ENCODE measurements at regions not wholly inside any gene's neighbourhood (a gene's known extent, or its start where the extent isn't known, plus 50 kb on each side); places are given as distances from the start of the nearest gene placed in this dataset.

DNA sequence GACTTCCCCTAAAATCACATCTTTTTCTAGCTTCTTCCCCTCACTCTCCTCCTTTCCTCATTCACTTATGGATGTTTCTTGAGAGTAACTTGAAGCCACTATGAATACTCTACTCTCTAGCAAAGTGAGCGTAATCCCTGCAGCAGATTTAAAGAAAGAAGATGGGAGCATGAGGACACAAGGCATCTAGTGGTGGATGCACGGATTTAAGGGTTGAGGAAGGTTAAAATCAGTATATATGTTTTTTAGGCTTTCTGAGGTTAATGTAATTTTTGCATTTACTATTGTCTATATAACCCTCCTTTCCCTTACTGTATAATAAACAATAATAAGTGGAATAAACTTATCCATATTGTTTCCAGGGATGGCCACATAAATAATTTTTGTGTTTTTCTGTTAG lies 495.2 kb upstream of the TPK1 start:
- no peaks in the 10 kb centered on the region for H3K36me3 ChIP-seq (ENCODE audit: insufficient read depth, low read length)
- H3K4me3 ChIP-seq (ENCODE audit: low read length) = no peak overlapping the region
- H3K27me3 ChIP-seq (ENCODE audit: insufficient read depth, low read length) = no peaks in the 10 kb centered on the region
- no peaks in the 10 kb centered on the region for H3K4me1 ChIP-seq (ENCODE audit: insufficient read depth, low read length)
- H2AFZ ChIP-seq (ENCODE audit: low read depth, low read length) = no peak overlapping the region
- no peaks in the 10 kb centered on the region for H3K9me3 ChIP-seq (ENCODE audit: low read length)

DNA sequence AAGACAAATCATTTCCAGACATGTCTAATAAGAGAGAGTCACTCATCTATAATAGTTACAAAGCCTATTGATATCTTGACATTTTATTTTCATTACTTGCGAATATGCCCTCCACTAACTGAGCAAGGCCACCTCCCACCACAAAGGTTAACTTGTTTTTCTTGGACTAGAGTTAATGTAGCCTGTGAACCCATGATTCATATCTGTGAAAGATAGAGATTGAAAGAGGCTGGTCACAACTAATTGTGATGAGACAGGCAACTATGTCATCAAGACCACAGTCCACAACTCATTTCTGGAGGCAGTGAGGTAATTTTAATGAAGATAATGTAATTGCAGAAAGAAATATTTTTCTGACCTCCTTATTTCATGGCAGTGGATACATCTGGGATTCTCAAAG lies 491.8 kb upstream of the TPK1 start:
- Histone ChIP-seq H3K9me3 (ENCODE audit: low read length) (no peaks in the 10 kb centered on the region), H3K36me3 (ENCODE audit: insufficient read depth, low read length) (no peaks in the 10 kb centered on the region)

DNA sequence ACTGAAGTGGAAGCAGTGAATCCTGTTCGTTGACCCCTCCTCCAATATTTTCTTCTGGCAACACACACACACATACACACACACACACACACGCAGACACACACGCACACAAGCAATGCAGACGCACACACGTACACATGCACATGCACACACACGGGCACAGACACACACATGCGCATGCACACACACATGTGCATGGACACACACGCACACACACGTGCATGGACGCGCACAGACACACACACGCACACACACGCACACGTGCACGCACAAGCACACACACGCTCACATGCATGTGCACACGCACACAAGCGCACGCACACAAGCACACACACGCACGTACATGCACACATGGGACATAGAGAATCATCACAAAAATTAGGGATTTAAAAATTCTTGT lies 488.2 kb upstream of the TPK1 start:
- no peaks in the 10 kb centered on the region for H3K9me3 ChIP-seq (ENCODE audit: low read length)
- no peak overlapping the region for H3K4me3 ChIP-seq (ENCODE audit: low read length)
- no peaks in the 10 kb centered on the region for H3K27me3 ChIP-seq (ENCODE audit: insufficient read depth, low read length)
- no peak overlapping the region for H2AFZ ChIP-seq (ENCODE audit: low read depth, low read length)
- no peaks in the 10 kb centered on the region for H3K4me1 ChIP-seq (ENCODE audit: insufficient read depth, low read length)
- H3K36me3 ChIP-seq (ENCODE audit: insufficient read depth, low read length) = no peaks in the 10 kb centered on the region

More for the DNA sequence above, 491.8 kb upstream of the TPK1 start:
- no peak overlapping the region for H3K4me3 ChIP-seq (ENCODE audit: low read length)
- no peaks in the 10 kb centered on the region for H3K4me1 ChIP-seq (ENCODE audit: insufficient read depth, low read length)
- H2AFZ ChIP-seq (ENCODE audit: low read depth, low read length) = no peak overlapping the region
- no peaks in the 10 kb centered on the region for H3K27me3 ChIP-seq (ENCODE audit: insufficient read depth, low read length)

DNA sequence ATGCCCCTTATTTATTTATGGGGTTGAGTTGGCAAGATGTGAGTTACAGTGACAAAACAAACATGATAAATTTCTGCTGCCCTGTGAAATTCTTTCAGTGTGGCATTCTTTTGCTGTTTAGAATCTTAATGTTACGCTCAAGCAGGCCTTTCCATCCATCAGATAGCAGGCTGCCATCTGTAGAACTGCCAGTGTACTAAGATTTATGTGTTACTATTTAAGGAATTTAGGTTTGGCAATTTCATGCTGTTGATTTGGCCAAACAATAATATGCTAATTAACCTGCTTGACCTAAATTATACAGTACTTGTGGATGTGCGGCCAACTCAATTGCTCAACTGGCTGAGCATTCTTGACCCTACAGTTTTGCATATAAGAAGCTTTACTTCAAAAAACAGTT lies 477.7 kb upstream of the TPK1 start:
- no peaks in the 10 kb centered on the region for H3K9me3 ChIP-seq (ENCODE audit: low read length)
- H3K36me3 ChIP-seq (ENCODE audit: insufficient read depth, low read length) = no peaks in the 10 kb centered on the region
- no peak overlapping the region for H2AFZ ChIP-seq (ENCODE audit: low read depth, low read length)
- no peaks in the 10 kb centered on the region for H3K27me3 ChIP-seq (ENCODE audit: insufficient read depth, low read length)
- H3K4me3 ChIP-seq (ENCODE audit: low read length) = no peak overlapping the region
- H3K4me1 ChIP-seq (ENCODE audit: insufficient read depth, low read length) = no peaks in the 10 kb centered on the region

DNA sequence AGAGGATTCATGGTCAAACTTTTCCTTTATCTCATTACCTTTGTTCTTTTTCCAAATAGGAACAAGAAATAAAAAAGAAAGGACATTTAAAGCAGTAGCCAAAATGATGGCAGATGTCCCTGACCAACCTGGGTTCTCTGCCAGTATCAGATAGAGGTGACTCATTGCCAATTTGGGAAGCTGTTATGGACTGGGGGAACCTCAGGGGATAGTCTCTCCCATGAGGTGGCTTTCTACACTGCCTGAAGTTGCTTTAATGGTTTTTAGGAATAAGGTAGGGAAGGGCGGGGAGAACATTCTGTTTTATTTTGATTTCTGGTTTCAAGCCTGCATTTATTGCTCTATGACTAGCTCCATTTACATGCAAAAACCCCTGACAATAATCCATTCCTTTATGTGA lies 457.9 kb upstream of the TPK1 start:
- H3K27me3 ChIP-seq (ENCODE audit: insufficient read depth, low read length) = no peaks in the 10 kb centered on the region
- H3K4me3 ChIP-seq (ENCODE audit: low read length) = no peak overlapping the region
- no peaks in the 10 kb centered on the region for H3K4me1 ChIP-seq (ENCODE audit: insufficient read depth, low read length)
- no peaks in the 10 kb centered on the region for H3K9me3 ChIP-seq (ENCODE audit: low read length)
- H2AFZ ChIP-seq (ENCODE audit: low read depth, low read length) = no peak overlapping the region
- H3K36me3 ChIP-seq (ENCODE audit: insufficient read depth, low read length) = no peaks in the 10 kb centered on the region

DNA sequence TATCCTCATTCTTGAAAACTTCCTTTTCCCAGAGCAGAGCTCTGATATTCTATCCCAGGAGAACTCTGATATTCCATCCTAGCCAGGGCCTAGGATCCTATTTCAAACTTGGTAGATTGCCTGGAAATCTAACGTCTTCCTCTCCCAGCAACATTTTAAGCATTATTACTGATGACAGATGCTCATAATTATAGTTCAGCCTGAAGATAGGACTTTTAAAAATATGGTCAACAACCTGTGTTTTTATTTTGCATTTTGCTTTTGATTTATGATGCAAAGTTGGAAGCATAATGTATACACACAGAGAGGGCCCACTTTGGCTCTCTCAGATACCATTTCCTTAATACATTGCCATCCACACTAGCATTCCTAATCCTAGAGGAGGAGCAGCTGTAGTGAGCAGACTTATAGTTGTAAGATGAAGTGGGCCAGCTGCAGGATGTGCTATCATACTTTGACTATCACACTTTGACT lies 457.4 kb upstream of the TPK1 start:
- Histone ChIP-seq H3K4me3 (ENCODE audit: low read length) (no peak overlapping the region), H3K36me3 (ENCODE audit: insufficient read depth, low read length) (no peaks in the 10 kb centered on the region), H3K4me1 (ENCODE audit: insufficient read depth, low read length) (no peaks in the 10 kb centered on the region), H3K9me3 (ENCODE audit: low read length) (no peaks in the 10 kb centered on the region), H2AFZ (ENCODE audit: low read depth, low read length) (no peak overlapping the region), H3K27me3 (ENCODE audit: insufficient read depth, low read length) (no peaks in the 10 kb centered on the region)

DNA sequence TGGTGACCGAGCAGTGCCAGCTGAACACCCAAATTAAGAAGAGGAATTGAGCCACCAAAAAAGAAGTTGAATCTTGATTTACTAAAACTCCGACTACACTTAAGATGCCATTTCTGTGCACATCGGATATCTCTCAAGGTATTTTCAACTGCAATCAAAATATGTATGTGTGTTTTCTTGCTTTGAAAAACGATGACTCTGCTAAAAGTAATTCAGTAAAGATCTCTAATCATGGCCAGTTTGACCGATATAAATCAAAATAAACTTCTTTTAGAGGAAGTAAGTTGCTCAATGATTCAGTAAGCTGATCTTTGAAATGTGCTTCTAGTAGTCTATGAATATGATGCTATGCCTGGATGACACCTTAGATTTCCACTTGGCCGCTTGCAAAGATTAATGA lies 453.5 kb upstream of the TPK1 start:
- Histone ChIP-seq H3K4me1 (ENCODE audit: insufficient read depth, low read length) (no peaks in the 10 kb centered on the region), H3K4me3 (ENCODE audit: low read length) (no peak overlapping the region), H3K9me3 (ENCODE audit: low read length) (no peaks in the 10 kb centered on the region), H3K27me3 (ENCODE audit: insufficient read depth, low read length) (no peaks in the 10 kb centered on the region), H3K36me3 (ENCODE audit: insufficient read depth, low read length) (no peaks in the 10 kb centered on the region), H2AFZ (ENCODE audit: low read depth, low read length) (no peak overlapping the region)

DNA sequence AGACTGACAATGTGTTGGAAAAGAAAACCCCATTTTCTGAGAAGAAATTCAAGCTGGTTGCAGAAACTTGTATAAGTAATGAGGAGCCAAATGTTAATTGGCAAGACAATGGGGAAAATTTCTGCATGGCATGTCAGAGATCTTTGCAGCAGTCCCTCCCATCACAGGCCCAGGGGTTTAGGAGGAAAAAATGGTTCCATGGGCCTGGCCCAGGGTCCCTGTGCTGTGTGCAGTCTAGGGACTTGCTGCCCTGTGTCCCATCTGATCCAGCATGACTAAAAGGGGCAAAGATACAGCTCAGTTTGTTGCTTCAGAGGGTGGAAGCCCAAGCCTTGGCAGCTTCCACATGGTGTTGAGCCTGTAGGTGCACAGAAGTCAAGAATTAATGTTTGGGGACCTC lies 440.3 kb upstream of the TPK1 start:
- Histone ChIP-seq H3K36me3 (ENCODE audit: insufficient read depth, low read length) (no peaks in the 10 kb centered on the region), H3K9me3 (ENCODE audit: low read length) (no peaks in the 10 kb centered on the region), H3K4me3 (ENCODE audit: low read length) (no peak overlapping the region), H3K27me3 (ENCODE audit: insufficient read depth, low read length) (no peaks in the 10 kb centered on the region), H2AFZ (ENCODE audit: low read depth, low read length) (no peak overlapping the region), H3K4me1 (ENCODE audit: insufficient read depth, low read length) (no peaks in the 10 kb centered on the region)

DNA sequence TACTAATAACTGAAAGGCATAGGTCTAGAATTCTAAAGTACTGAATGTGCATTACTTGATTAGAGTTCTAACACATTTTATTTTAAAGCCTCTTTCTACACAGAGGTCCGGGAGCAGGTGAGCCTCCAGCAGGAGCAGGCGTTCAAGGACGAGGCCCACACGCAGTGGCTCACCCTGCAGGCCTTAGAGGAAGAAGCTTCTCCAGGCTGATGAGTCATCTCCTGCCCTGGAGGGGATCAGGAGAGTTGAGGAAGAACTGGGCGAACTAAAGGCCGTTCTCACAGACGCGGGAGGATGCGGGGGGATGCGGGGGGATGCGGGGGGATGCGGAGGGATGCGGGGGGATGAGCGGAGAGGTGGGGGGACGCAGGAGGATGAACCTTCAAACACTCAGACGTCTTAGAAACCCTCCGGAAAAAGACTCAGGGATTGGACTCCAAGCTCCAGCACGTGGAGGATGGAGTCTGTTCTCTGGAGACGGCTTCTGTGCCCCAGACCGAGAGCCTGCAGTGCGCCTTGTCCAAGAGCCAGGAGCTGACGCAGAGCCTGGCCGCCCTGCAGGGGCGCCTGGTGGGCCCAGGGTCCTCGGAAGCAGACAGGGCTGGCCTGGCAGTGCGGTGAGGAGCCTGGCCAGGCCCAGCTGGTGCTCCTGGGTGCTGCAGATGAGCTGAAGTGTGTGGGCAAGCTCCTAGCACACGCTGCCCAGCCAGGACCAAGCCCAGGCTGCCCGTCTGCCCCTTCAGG lies 433.7 kb upstream of the TPK1 start:
- H3K4me1 ChIP-seq (ENCODE audit: insufficient read depth, low read length) = no peaks in the 10 kb centered on the region
- no peaks in the 10 kb centered on the region for H3K27me3 ChIP-seq (ENCODE audit: insufficient read depth, low read length)
- H3K4me3 ChIP-seq (ENCODE audit: low read length) = no peak overlapping the region
- no peak overlapping the region for H2AFZ ChIP-seq (ENCODE audit: low read depth, low read length)
- no peaks in the 10 kb centered on the region for H3K36me3 ChIP-seq (ENCODE audit: insufficient read depth, low read length)
- no peaks in the 10 kb centered on the region for H3K9me3 ChIP-seq (ENCODE audit: low read length)

DNA sequence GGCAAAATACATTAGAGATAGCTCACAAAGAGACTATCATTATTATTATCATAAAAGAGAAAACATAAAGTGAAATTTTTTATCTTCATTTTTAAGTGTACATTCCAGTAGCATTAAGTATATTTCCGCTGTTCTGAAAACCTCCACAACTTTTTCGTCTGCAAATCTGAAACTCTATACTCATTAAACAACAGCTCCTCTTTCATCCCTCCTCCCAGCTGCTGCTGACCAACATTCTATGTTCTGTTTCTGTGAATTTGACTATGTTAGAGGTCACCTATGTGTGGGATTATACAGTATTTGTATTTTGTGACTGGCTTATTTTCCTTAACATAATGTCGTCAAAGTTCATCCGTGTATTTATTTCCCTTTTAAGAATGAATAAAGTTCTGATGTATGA lies 429.3 kb upstream of the TPK1 start:
- Histone ChIP-seq H3K27me3 (ENCODE audit: insufficient read depth, low read length) (no peaks in the 10 kb centered on the region), H2AFZ (ENCODE audit: low read depth, low read length) (no peak overlapping the region), H3K9me3 (ENCODE audit: low read length) (no peaks in the 10 kb centered on the region), H3K4me3 (ENCODE audit: low read length) (no peak overlapping the region), H3K36me3 (ENCODE audit: insufficient read depth, low read length) (no peaks in the 10 kb centered on the region), H3K4me1 (ENCODE audit: insufficient read depth, low read length) (no peaks in the 10 kb centered on the region)

DNA sequence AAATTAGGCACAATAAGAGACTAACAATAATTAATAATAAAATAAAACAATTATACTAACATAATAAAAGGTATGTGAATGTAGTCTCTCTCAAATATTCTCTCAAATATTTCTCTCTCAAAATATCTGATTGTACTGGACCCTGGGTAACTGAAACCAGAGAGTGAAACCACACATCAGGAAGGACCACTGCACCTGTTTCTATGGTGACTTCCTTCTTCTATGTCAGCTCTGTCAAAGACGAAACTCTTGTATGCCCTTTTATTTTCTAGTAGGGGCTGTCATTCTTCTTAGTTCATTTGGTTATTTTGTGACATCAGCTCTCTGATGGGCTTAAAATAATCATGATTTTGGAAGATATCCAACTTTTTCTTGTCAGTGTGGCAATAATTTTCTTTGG lies 428.0 kb upstream of the TPK1 start:
- H3K27me3 ChIP-seq (ENCODE audit: insufficient read depth, low read length) = no peaks in the 10 kb centered on the region
- H3K9me3 ChIP-seq (ENCODE audit: low read length) = no peaks in the 10 kb centered on the region
- no peaks in the 10 kb centered on the region for H3K4me1 ChIP-seq (ENCODE audit: insufficient read depth, low read length)
- no peak overlapping the region for H2AFZ ChIP-seq (ENCODE audit: low read depth, low read length)
- H3K36me3 ChIP-seq (ENCODE audit: insufficient read depth, low read length) = no peaks in the 10 kb centered on the region
- H3K4me3 ChIP-seq (ENCODE audit: low read length) = no peak overlapping the region

DNA sequence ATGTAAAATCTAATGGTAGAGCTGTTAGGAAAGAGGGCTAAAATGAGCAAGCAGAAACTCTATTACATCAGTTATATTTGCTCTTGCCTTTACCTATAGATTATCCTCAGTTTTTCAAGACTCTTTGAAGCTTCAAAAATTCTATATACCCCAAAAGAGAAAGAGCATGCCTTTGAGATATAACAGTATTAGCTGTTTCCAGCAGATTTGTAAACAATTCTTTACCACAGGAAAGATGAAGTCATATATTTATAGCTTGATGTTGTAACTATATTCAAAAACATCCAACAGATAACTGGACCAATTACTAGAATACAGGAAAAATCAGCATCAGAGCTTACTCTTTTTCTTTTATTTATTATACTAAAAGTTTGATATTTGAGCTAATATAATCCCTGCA lies 416.2 kb upstream of the TPK1 start:
- Histone ChIP-seq H3K27me3 (ENCODE audit: insufficient read depth, low read length) (no peaks in the 10 kb centered on the region), H2AFZ (ENCODE audit: low read depth, low read length) (no peak overlapping the region), H3K4me3 (ENCODE audit: low read length) (no peak overlapping the region), H3K4me1 (ENCODE audit: insufficient read depth, low read length) (no peaks in the 10 kb centered on the region), H3K36me3 (ENCODE audit: insufficient read depth, low read length) (no peaks in the 10 kb centered on the region), H3K9me3 (ENCODE audit: low read length) (no peaks in the 10 kb centered on the region)

DNA sequence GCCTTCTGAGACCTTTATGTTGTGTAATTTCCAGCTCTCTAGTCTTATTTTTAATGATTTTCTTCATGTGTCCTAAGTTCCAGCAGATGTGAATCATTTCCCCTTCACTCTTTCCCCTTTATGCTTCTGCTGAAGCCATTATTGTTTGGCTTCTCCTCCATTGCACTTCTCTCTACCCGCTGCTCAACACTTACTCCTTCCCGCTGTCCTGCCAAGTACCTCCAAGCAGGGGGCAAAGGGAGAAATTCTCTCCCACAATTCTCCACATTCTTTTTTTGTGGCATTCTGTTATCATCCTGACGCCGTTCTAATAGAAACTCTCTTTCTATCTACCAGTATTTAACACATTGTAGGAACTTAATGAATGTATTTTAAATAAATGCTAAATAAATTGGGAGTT lies 388.9 kb upstream of the TPK1 start:
- no peaks in the 10 kb centered on the region for H3K4me1 ChIP-seq (ENCODE audit: insufficient read depth, low read length)
- no peak overlapping the region for H2AFZ ChIP-seq (ENCODE audit: low read depth, low read length)
- H3K4me3 ChIP-seq (ENCODE audit: low read length) = no peak overlapping the region
- no peaks in the 10 kb centered on the region for H3K27me3 ChIP-seq (ENCODE audit: insufficient read depth, low read length)
- no peaks in the 10 kb centered on the region for H3K36me3 ChIP-seq (ENCODE audit: insufficient read depth, low read length)
- no peaks in the 10 kb centered on the region for H3K9me3 ChIP-seq (ENCODE audit: low read length)

DNA sequence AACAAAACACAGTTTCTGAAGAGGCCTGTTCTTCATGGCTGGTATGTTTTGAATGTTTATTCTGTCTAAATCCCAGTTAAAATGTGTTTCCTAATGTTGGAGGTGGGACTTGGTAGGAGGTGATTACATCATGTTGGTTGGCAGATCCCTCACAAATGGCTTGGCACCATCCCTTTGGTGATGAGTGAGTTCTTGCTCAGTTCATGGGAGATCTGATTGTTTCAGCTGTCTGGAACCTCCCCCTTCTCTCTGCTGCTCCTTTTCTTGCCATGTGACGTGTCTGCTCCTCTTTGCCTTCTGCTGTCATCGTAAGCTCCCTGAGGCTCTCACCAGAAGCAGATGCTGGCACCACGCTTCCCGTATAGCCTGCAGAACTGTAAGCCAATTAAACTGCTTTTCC lies 383.6 kb upstream of the TPK1 start:
- Histone ChIP-seq H2AFZ (ENCODE audit: low read depth, low read length) (no peak overlapping the region), H3K9me3 (ENCODE audit: low read length) (no peaks in the 10 kb centered on the region), H3K4me3 (ENCODE audit: low read length) (no peak overlapping the region), H3K27me3 (ENCODE audit: insufficient read depth, low read length) (no peaks in the 10 kb centered on the region), H3K4me1 (ENCODE audit: insufficient read depth, low read length) (no peaks in the 10 kb centered on the region), H3K36me3 (ENCODE audit: insufficient read depth, low read length) (no peaks in the 10 kb centered on the region)

Data from neuron (in vitro differentiated cells).